Loucy (cell line): ENCODE measurements at regions not wholly inside any gene's neighbourhood (a gene's known extent, or its start where the extent isn't known, plus 50 kb on each side); places are given as distances from the start of the nearest gene placed in this dataset.
"Not testable (repeated sequence)": the region's sequence is repeated elsewhere in the genome, so short reads cannot be mapped to it uniquely, and the experiment has no call there.

ENCODE experiments used
- H2AFZ ChIP-seq: fragments of 200-600 bp; sonication (generic); 2 replicates; pipeline ENCODE4 v1.6.0; 2016; ENCODE audit warnings: antibody characterized with exemption, mild to moderate bottlenecking, low read length, moderate library complexity
- H3F3A ChIP-seq: fragments of 200-600 bp; 2 replicates; pipeline ENCODE4 v1.6.0; 2016; ENCODE audit warnings: antibody characterized with exemption, low read depth, mild to moderate bottlenecking
- H3K27me3 ChIP-seq: fragments of 200-600 bp; sonication (generic); 2 replicates; pipeline ENCODE4 v1.6.1; 2014; ENCODE audit warnings: low read length, mild to moderate bottlenecking; ENCODE audit not compliant: insufficient read depth, poor library complexity, severe bottlenecking
- H3K36me3 ChIP-seq: fragments of 200-600 bp; sonication (generic); 2 replicates; pipeline ENCODE4 v1.6.1; 2016; ENCODE audit warnings: low read length; ENCODE audit not compliant: insufficient read depth
- H3K4me1 ChIP-seq: fragments of 200-600 bp; sonication (generic); 2 replicates; pipeline ENCODE4 v1.5.1; 2014; ENCODE audit warnings: low read length, mild to moderate bottlenecking; ENCODE audit not compliant: insufficient read depth, poor library complexity, severe bottlenecking
- H3K4me2 ChIP-seq: fragments of 200-600 bp; sonication (generic); 2 replicates; pipeline ENCODE4 v1.6.0; 2014; ENCODE audit warnings: antibody characterized with exemption, low read length, low read depth, mild to moderate bottlenecking; ENCODE audit not compliant: poor library complexity, severe bottlenecking
- H3K4me3 ChIP-seq: fragments of 200-600 bp; sonication (generic); 2 replicates; pipeline ENCODE4 v1.5.1; 2014; ENCODE audit warnings: low read length, mild to moderate bottlenecking, mixed read lengths; ENCODE audit not compliant: poor library complexity, severe bottlenecking
- H3K79me2 ChIP-seq: fragments of 200-600 bp; sonication (generic); 2 replicates; pipeline ENCODE4 v1.6.1; 2014; ENCODE audit warnings: low read length; ENCODE audit not compliant: insufficient read depth
- H3K9ac ChIP-seq: fragments of 200-600 bp; sonication (generic); 2 replicates; pipeline ENCODE4 v1.6.0; 2014; ENCODE audit warnings: mild to moderate bottlenecking, low read depth, low read length, moderate library complexity; ENCODE audit not compliant: poor library complexity, severe bottlenecking
- H3K9me2 ChIP-seq: fragments of 200-600 bp; sonication (generic); replicated peaks from 2 replicates; pipeline ENCODE4 v1.6.1; 2016; ENCODE audit warnings: low read depth, low read length, mixed read lengths
- H3K9me3 ChIP-seq: fragments of 200-600 bp; sonication (generic); 2 replicates; pipeline ENCODE4 v1.6.1; 2014; ENCODE audit warnings: mild to moderate bottlenecking, antibody characterized with exemption, low read length, low read depth; ENCODE audit not compliant: insufficient read depth
- H4K20me1 ChIP-seq: fragments of 200-600 bp; sonication (generic); 2 replicates; pipeline ENCODE4 v1.6.0; 2014; ENCODE audit warnings: antibody characterized with exemption, low read length, mild to moderate bottlenecking; ENCODE audit not compliant: insufficient read depth, poor library complexity, severe bottlenecking
- EZH2phosphoT487 ChIP-seq: fragments of 200-600 bp; IDR thresholded peaks from 2 replicates; pipeline ENCODE4 v1.6.1; 2018; ENCODE audit warnings: antibody characterized with exemption, mild to moderate bottlenecking, moderate library complexity, borderline replicate concordance
- TF ChIP-seq, protein P1 (sequence below): fragments of 200-600 bp; sonication (generic); conservative IDR thresholded peaks from 2 replicates; pipeline ENCODE4 v1.5.1; 2014; ENCODE audit warnings: mild to moderate bottlenecking, antibody characterized with exemption, low read length

DNA sequence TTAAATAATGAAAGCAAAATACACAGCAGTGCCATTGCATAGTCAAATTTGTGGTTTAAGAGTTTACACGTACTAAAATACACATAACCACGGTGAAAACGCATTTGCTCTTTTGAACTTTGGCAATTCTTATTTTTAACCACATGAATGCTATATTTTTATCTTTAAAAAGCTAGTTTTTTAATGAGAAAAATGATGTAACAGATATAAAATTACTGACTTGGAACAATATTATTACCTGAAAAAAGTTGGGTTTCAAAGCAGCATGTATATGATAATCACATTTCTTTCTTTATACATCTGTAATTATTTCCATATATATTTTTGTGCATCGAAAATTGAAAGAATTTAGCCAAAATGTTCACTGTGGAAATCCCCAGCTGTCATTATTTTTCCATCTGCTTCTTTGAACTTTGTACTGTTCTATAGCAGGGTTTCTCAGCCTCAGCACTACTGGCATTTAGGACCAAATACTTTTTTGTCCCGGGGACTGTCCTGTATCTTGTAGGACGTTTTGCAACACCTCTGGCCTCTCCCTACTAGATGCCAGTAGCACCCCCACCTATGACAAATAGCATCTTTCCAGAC lies 75.9 kb upstream of the CAB39 start:
- Histone ChIP-seq H3F3A (no peaks in the 10 kb centered on the region), H3K4me1 (no peaks in the 10 kb centered on the region), H2AFZ (no peak overlapping the region), H3K36me3 (no peaks in the 10 kb centered on the region), H3K27me3 (no peaks in the 10 kb centered on the region), H3K9ac (no peak overlapping the region), H3K79me2 (no peaks in the 10 kb centered on the region), H3K4me3 (no peak overlapping the region), H4K20me1 (no peaks in the 10 kb centered on the region), H3K4me2 (no peak overlapping the region), H3K9me3 (no peaks in the 10 kb centered on the region), H3K9me2 (no peaks in the 10 kb centered on the region)
- TF ChIP-seq, protein P1, sequence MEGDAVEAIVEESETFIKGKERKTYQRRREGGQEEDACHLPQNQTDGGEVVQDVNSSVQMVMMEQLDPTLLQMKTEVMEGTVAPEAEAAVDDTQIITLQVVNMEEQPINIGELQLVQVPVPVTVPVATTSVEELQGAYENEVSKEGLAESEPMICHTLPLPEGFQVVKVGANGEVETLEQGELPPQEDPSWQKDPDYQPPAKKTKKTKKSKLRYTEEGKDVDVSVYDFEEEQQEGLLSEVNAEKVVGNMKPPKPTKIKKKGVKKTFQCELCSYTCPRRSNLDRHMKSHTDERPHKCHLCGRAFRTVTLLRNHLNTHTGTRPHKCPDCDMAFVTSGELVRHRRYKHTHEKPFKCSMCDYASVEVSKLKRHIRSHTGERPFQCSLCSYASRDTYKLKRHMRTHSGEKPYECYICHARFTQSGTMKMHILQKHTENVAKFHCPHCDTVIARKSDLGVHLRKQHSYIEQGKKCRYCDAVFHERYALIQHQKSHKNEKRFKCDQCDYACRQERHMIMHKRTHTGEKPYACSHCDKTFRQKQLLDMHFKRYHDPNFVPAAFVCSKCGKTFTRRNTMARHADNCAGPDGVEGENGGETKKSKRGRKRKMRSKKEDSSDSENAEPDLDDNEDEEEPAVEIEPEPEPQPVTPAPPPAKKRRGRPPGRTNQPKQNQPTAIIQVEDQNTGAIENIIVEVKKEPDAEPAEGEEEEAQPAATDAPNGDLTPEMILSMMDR, result no peak
- TF ChIP-seq EZH2phosphoT487, result no peak

DNA sequence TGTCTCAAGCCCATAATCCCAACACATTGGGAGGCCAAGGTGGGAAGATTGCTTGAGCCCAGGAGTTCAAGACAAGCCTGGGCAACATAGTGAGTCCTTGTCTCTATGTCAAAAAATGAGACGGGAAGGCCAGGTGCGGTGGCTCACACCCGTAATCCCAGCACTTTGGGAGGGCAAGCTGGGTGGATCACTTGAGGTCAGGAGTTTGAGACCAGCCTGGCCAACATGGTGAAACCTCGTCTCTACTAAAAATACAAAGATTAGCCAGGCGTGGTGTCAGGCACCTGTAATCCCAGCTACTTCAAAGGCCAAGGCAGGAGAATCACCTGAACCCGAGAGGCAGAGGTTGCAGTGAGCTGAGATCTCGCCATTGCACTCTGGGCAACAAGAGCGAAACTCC lies 75.2 kb upstream of the CAB39 start:
- H3K27me3 ChIP-seq, H3K9me2 ChIP-seq, H3K4me2 ChIP-seq, H3K4me3 ChIP-seq, H3K9ac ChIP-seq, H2AFZ ChIP-seq, H3K36me3 ChIP-seq, H4K20me1 ChIP-seq, H3F3A ChIP-seq, H3K79me2 ChIP-seq, H3K4me1 ChIP-seq, H3K9me3 ChIP-seq: not testable (repeated sequence)

DNA sequence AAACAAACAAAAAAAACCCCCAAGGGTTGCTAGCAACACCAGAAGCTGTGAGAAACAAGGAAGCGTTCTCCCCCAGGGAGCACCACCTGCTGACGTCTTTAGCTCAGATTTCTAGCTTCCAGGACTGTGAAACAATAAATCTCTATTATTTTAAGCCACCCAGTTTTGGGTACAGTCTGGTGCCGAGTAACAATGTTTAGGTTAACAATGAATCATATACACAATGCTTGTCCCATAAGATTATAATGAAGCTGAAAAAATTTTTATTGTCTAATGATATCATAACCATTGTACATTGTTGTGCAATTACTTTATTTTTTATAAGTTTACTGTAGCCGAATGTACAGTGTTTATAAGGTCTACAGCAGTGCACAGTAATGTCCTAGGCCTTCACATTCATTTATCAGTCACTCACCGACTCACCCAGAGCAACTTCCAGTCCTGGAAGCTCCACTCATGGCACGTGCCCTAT lies 72.1 kb upstream of the CAB39 start:
- Histone ChIP-seq H2AFZ (no peak overlapping the region), H3K9ac (no peak overlapping the region), H3K36me3 (no peaks in the 10 kb centered on the region), H3K9me3 (no peaks in the 10 kb centered on the region), H3F3A (peaks cover 4% of the 10 kb centered on the region; the same call in 1 of the 2 replicates), H3K4me2 (no peak overlapping the region), H4K20me1 (no peaks in the 10 kb centered on the region), H3K9me2 (no peaks in the 10 kb centered on the region), H3K27me3 (no peaks in the 10 kb centered on the region), H3K4me3 (no peak overlapping the region), H3K79me2 (no peaks in the 10 kb centered on the region), H3K4me1 (peaks cover 21% of the 10 kb centered on the region)
- TF ChIP-seq EZH2phosphoT487, result no peak
- TF ChIP-seq, protein P1, result no peak

DNA sequence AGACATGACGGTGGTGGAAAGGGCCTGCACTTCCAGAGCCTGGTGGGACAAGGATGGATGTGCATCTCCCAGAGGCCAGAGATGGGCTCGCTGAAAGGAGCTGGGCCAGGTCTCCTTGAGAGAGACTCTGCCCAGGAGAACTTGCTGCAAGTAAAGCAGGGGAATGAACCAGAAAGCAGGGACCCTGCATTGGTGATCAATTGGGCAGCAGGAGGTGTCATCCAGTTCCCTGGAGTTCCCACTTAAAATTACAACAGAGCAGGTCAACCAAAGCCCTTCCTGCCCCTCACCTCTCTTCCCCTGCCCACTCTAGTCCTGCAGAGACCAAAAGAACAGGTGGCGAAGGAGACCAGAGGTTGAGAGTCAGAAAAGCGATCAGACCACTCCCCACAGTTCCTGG lies 69.7 kb upstream of the CAB39 start:
- Histone ChIP-seq H3F3A (peaks cover 4% of the 10 kb centered on the region; the same call in 1 of the 2 replicates), H4K20me1 (no peaks in the 10 kb centered on the region), H3K9ac (peak overlapping the region; percentile 42), H3K4me2 (peak overlapping the region; percentile 61), H3K79me2 (no peaks in the 10 kb centered on the region), H3K27me3 (no peaks in the 10 kb centered on the region), H3K4me3 (no peak overlapping the region), H3K9me2 (no peaks in the 10 kb centered on the region), H3K9me3 (no peaks in the 10 kb centered on the region), H2AFZ (peak overlapping the region; percentile 68), H3K36me3 (no peaks in the 10 kb centered on the region), H3K4me1 (peaks cover 21% of the 10 kb centered on the region)
- TF ChIP-seq, protein P1, result no peak
- no peak for TF ChIP-seq EZH2phosphoT487
